ENCODE measurements at regions not wholly inside any gene's neighbourhood (a gene's known extent, or its start where the extent isn't known, plus 50 kb on each side); places are given as distances from the start of the nearest gene placed in this dataset.
"Not testable (repeated sequence)": the region's sequence is repeated elsewhere in the genome, so short reads cannot be mapped to it uniquely, and the experiment has no call there.

DNA sequence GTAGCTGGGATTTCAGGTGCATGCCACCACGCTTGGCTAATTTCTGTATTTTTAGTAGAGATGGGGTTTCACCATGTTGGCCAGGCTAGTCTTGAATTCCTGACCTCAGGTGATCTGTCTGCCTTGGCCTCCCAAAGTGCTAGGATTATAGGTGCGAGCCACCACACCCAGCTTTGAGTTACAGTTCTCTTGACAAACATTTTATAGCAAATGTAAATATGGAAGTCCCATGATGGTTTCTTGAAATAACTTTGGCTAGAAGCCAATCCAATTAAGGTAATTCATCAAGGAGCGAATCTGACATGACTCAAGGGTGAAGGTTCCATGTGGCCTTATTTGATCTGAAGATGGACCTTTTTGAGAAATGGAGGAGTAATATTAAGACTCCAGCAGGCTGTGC lies 76.2 kb upstream of the RFLNA start:
- not testable (repeated sequence) for TF ChIP-seq POLR2A (IDR thresholded peaks at IDR 0.05; ENCODE audit: extremely low read depth, insufficient read length); MYC (IDR thresholded peaks at IDR 0.05; ENCODE audit: low read depth, low read length)
- TF ChIP-seq, protein P1, sequence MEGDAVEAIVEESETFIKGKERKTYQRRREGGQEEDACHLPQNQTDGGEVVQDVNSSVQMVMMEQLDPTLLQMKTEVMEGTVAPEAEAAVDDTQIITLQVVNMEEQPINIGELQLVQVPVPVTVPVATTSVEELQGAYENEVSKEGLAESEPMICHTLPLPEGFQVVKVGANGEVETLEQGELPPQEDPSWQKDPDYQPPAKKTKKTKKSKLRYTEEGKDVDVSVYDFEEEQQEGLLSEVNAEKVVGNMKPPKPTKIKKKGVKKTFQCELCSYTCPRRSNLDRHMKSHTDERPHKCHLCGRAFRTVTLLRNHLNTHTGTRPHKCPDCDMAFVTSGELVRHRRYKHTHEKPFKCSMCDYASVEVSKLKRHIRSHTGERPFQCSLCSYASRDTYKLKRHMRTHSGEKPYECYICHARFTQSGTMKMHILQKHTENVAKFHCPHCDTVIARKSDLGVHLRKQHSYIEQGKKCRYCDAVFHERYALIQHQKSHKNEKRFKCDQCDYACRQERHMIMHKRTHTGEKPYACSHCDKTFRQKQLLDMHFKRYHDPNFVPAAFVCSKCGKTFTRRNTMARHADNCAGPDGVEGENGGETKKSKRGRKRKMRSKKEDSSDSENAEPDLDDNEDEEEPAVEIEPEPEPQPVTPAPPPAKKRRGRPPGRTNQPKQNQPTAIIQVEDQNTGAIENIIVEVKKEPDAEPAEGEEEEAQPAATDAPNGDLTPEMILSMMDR (IDR thresholded peaks at IDR 0.05; ENCODE audit: low read depth, low read length): not testable (repeated sequence)
- TF ChIP-seq, protein P2, sequence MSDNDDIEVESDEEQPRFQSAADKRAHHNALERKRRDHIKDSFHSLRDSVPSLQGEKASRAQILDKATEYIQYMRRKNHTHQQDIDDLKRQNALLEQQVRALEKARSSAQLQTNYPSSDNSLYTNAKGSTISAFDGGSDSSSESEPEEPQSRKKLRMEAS (IDR thresholded peaks at IDR 0.05; ENCODE audit: low read depth, low read length): not testable (repeated sequence)
